KMS-11 (cell line): ENCODE measurements at regions not wholly inside any gene's neighbourhood (a gene's known extent, or its start where the extent isn't known, plus 50 kb on each side); places are given as distances from the start of the nearest gene placed in this dataset.

Experiments used
- H2AFZ ChIP-seq: fragments of 200-600 bp; sonication (generic); 2 replicates; pipeline ENCODE4 v1.6.1; 2016; ENCODE audit warnings: antibody characterized with exemption, mixed run types, low read depth
- H3K27ac ChIP-seq: fragments of 200-600 bp; sonication (generic); 2 replicates; pipeline ENCODE4 v1.6.1; 2016; ENCODE audit warnings: mild to moderate bottlenecking, mixed run types
- H3K27me3 ChIP-seq: fragments of 200-600 bp; sonication (generic); 2 replicates; pipeline ENCODE4 v1.6.1; 2017; ENCODE audit warnings: mild to moderate bottlenecking, low read depth, mixed run types, moderate library complexity; ENCODE audit not compliant: insufficient read depth
- H3K36me3 ChIP-seq: fragments of 200-600 bp; sonication (generic); 2 replicates; pipeline ENCODE4 v1.6.1; 2017; ENCODE audit warnings: mild to moderate bottlenecking, mixed run types; ENCODE audit not compliant: insufficient read depth
- H3K4me1 ChIP-seq: fragments of 200-600 bp; sonication (generic); 2 replicates; pipeline ENCODE4 v1.6.1; 2016; ENCODE audit warnings: mild to moderate bottlenecking, low read depth, mixed run types; ENCODE audit not compliant: poor library complexity, severe bottlenecking
- H3K4me2 ChIP-seq: fragments of 200-600 bp; sonication (generic); 2 replicates; pipeline ENCODE4 v1.7.0; 2016; ENCODE audit warnings: mild to moderate bottlenecking, mixed run types
- H3K4me3 ChIP-seq: fragments of 200-600 bp; sonication (generic); IDR thresholded peaks from 2 replicates; pipeline ENCODE4 v1.6.1; 2017; ENCODE audit warnings: low read depth, low read length, mixed read lengths; ENCODE audit not compliant: insufficient read depth
- H3K79me2 ChIP-seq: fragments of 200-600 bp; sonication (generic); 2 replicates; pipeline ENCODE4 v1.6.1; 2016; ENCODE audit warnings: low read depth, mixed run types; ENCODE audit not compliant: insufficient read depth
- H3K9ac ChIP-seq: fragments of 200-600 bp; sonication (generic); 2 replicates; pipeline ENCODE4 v1.6.1; 2016; ENCODE audit warnings: mild to moderate bottlenecking, mixed run types
- H4K20me1 ChIP-seq: fragments of 200-600 bp; sonication (generic); 2 replicates; pipeline ENCODE4 v1.6.1; 2016; ENCODE audit warnings: mild to moderate bottlenecking, mixed run types; ENCODE audit not compliant: insufficient read depth
- CTCF ChIP-seq: fragments of 200-600 bp; sonication (generic); conservative IDR thresholded peaks from 2 replicates; pipeline ENCODE4 v1.6.1; 2017; ENCODE audit warnings: low read depth, mild to moderate bottlenecking, antibody characterized with exemption, low read length, moderate library complexity, mixed read lengths

- H3K9ac ChIP-seq, result no peak overlapping the region
- H3K4me1 ChIP-seq, result no peaks in the 10 kb centered on the region
- TF ChIP-seq CTCF, result no peak
- H3K36me3 ChIP-seq, result no peaks in the 10 kb centered on the region
- H4K20me1 ChIP-seq, result no peaks in the 10 kb centered on the region
- H3K27ac ChIP-seq, result no peak overlapping the region
- no peak overlapping the region for H3K4me2 ChIP-seq
- no peaks in the 10 kb centered on the region for H3K79me2 ChIP-seq
- H3K27me3 ChIP-seq, result no peaks in the 10 kb centered on the region
- H3K4me3 ChIP-seq, result no peak overlapping the region
- H2AFZ ChIP-seq, result no peak overlapping the region
These were observed 510.5 kb upstream of the LRFN5 start for GRCh38 chr14:41096131-41096530.

GRCh38 chr14:41087056-41087455 lies 519.6 kb upstream of the LRFN5 start:
- Histone ChIP-seq H3K9ac (no peak overlapping the region), H3K36me3 (no peaks in the 10 kb centered on the region), H3K27ac (no peak overlapping the region), H3K79me2 (no peaks in the 10 kb centered on the region), H2AFZ (no peak overlapping the region), H3K4me2 (no peak overlapping the region), H3K4me3 (no peak overlapping the region), H4K20me1 (no peaks in the 10 kb centered on the region), H3K4me1 (no peaks in the 10 kb centered on the region), H3K27me3 (no peaks in the 10 kb centered on the region)
- no peak for TF ChIP-seq CTCF

- Histone ChIP-seq H4K20me1 (no peaks in the 10 kb centered on the region), H3K27ac (no peak overlapping the region), H3K9ac (no peak overlapping the region), H3K4me3 (no peak overlapping the region), H3K79me2 (no peaks in the 10 kb centered on the region), H3K36me3 (no peaks in the 10 kb centered on the region), H3K27me3 (no peaks in the 10 kb centered on the region), H2AFZ (no peak overlapping the region), H3K4me2 (no peak overlapping the region), H3K4me1 (no peaks in the 10 kb centered on the region)
- no peak for TF ChIP-seq CTCF
These were observed 533.1 kb upstream of the LRFN5 start for GRCh38 chr14:41073544-41073943.

GRCh38 chr14:41072776-41073175 lies 533.9 kb upstream of the LRFN5 start:
- Histone ChIP-seq H3K36me3 (no peaks in the 10 kb centered on the region), H2AFZ (no peak overlapping the region), H3K4me3 (no peak overlapping the region), H3K27ac (no peak overlapping the region), H3K4me1 (no peaks in the 10 kb centered on the region), H3K27me3 (no peaks in the 10 kb centered on the region), H3K9ac (no peak overlapping the region), H4K20me1 (no peaks in the 10 kb centered on the region), H3K4me2 (no peak overlapping the region), H3K79me2 (no peaks in the 10 kb centered on the region)
- TF ChIP-seq CTCF, result no peak

GRCh38 chr14:41071351-41071750 lies 535.3 kb upstream of the LRFN5 start:
- no peak for TF ChIP-seq CTCF
- Histone ChIP-seq H3K27ac (no peak overlapping the region), H4K20me1 (no peaks in the 10 kb centered on the region), H2AFZ (no peak overlapping the region), H3K27me3 (no peaks in the 10 kb centered on the region), H3K4me2 (no peak overlapping the region), H3K36me3 (no peaks in the 10 kb centered on the region), H3K9ac (no peak overlapping the region), H3K4me1 (no peaks in the 10 kb centered on the region), H3K79me2 (no peaks in the 10 kb centered on the region), H3K4me3 (no peak overlapping the region)
